HepG2 (cell line): ENCODE measurements at regions not wholly inside any gene's neighbourhood (a gene's known extent, or its start where the extent isn't known, plus 50 kb on each side); places are given as distances from the start of the nearest gene placed in this dataset.

Experiments
- ATAC-seq: fragments of 200-7000 bp; cut with Tn5 transposase; 3 replicates; pipeline ENCODE4 v1.9.1; 2020; ENCODE audit warnings: mild to moderate bottlenecking, moderate library complexity
- BruUV-seq: library from RNA; stranded (reverse); fragments of 400-500 nt; replicated peaks from 2 replicates; lab custom pipeline; 2021; lab: Mats Ljungman, UMichigan
- CTCF ChIA-PET: fragments of 300-600 bp; formaldehyde crosslinking; extraction: SDS; loops from one replicate; lab custom pipeline; 2021; ENCODE audit warnings: low total read pairs, inconsistent platforms, low intra/inter-chr PET ratio; lab: Yijun Ruan, JAX
- POLR2A ChIA-PET: fragments of 350-600 bp; sonication (Branson Sonifier 250); formaldehyde crosslinking; loops from one replicate; lab custom pipeline; 2020; ENCODE audit warnings: antibody characterized with exemption, inconsistent platforms; lab: Yijun Ruan, JAX
- DNase-seq: peaks from one replicate; pipeline ENCODE4 v3.0.0-alpha.2; 2015; ENCODE audit warnings: low spot score
- FAIRE-seq: peaks from 3 replicates; lab custom pipeline; 2011; peaks lifted over from hg19 to GRCh38; lab: Jason Lieb, UNC
- H2AFZ ChIP-seq: one replicate; pipeline ENCODE4 v1.6.1; 2011; ENCODE audit warnings: low read length, inconsistent platforms
- H3K27ac ChIP-seq: fragments of 300-600 bp; 3 replicates; pipeline ENCODE4 v1.8.0; 2011; ENCODE audit warnings: mixed run types, mild to moderate bottlenecking, mixed read lengths, low read length, inconsistent platforms; ENCODE audit not compliant: insufficient read depth; ENCODE audit errors: extremely low read length
- H3K27me3 ChIP-seq, 2 experiments: fragments of 200-600 bp in 1 of 2; 2 replicates in 1 of 2; 3 replicates in 1 of 2; pipeline versions ENCODE4 v1.6.0 to v1.8.0; 2011; ENCODE audit warnings: low read length in 2 of 2, mild to moderate bottlenecking in 2 of 2, moderate library complexity in 2 of 2, inconsistent platforms in 1 of 2; ENCODE audit not compliant: insufficient read depth in 2 of 2, control insufficient read depth in 1 of 2
- H3K36me3 ChIP-seq, 2 experiments: fragments of 200-600 bp in 1 of 2; replicated peaks in 1 of 2; 2 replicates in 1 of 2; 3 replicates in 1 of 2; pipeline versions ENCODE4 v1.5.1 to v1.8.0; 2011; ENCODE audit warnings: low read length in 2 of 2, inconsistent platforms in 1 of 2; ENCODE audit not compliant: insufficient read depth in 2 of 2, control insufficient read depth in 1 of 2
- H3K4me1 ChIP-seq: 2 replicates; pipeline ENCODE4 v1.5.1; 2012; ENCODE audit warnings: low read length, inconsistent platforms; ENCODE audit not compliant: insufficient read depth
- H3K4me2 ChIP-seq: 2 replicates; pipeline ENCODE4 v1.6.0; 2011; ENCODE audit warnings: low read depth, low read length, inconsistent platforms
- H3K4me3 ChIP-seq, 3 experiments: fragments of 200-600 bp in 1 of 3; sonication (generic), shearing (Covaris generic) in 1 of 3; replicated peaks in 1 of 3; 2 replicates each; pipeline ENCODE4 v1.5.1; 2011 to 2016; ENCODE audit warnings: low read length in 3 of 3, inconsistent platforms in 2 of 3, low read depth in 2 of 3, mild to moderate bottlenecking in 2 of 3, control low read depth in 1 of 3, mixed read lengths in 1 of 3; ENCODE audit not compliant: insufficient read depth in 1 of 3
- H3K79me2 ChIP-seq: one replicate; pipeline ENCODE4 v1.6.1; 2011; ENCODE audit warnings: low read length, inconsistent platforms; ENCODE audit not compliant: insufficient read depth
- H3K9ac ChIP-seq: 2 replicates; pipeline ENCODE4 v1.6.0; 2011; ENCODE audit warnings: mild to moderate bottlenecking, low read depth, low read length, inconsistent platforms; ENCODE audit not compliant: insufficient read depth
- H3K9me3 ChIP-seq: 2 replicates; pipeline ENCODE4 v1.5.1; 2012; ENCODE audit warnings: mild to moderate bottlenecking, low read length
- H4K20me1 ChIP-seq: 2 replicates; pipeline ENCODE4 v1.6.0; 2011; ENCODE audit warnings: inconsistent platforms, mild to moderate bottlenecking, low read length, moderate library complexity; ENCODE audit not compliant: insufficient read depth
- CCDC6 ChIP-seq: sonication (generic); formaldehyde crosslinking; IDR thresholded peaks from 2 replicates; pipeline ENCODE4 v1.8.1; 2022; ENCODE audit warnings: mild to moderate bottlenecking, missing genetic modification reagents, moderate library complexity
- MIXL1 ChIP-seq: IDR thresholded peaks from 2 replicates; pipeline ENCODE4 v1.6.1; 2016
- POGZ ChIP-seq: sonication (generic); formaldehyde crosslinking; IDR thresholded peaks from 2 replicates; pipeline ENCODE4 v1.4.0; 2020; ENCODE audit warnings: mild to moderate bottlenecking, missing genetic modification reagents
- SOX5 ChIP-seq: IDR thresholded peaks from 2 replicates; pipeline ENCODE4 v1.6.1; 2016; ENCODE audit warnings: borderline replicate concordance
- STAG1 ChIP-seq: sonication (generic); formaldehyde crosslinking; IDR thresholded peaks from 2 replicates; pipeline ENCODE4 v1.4.0; 2020; ENCODE audit warnings: missing genetic modification reagents
- WGBS: methylation state at CpG from one replicate; pipeline ENCODE4 v1.1.6; 2017; ENCODE audit warnings: low lambda C conversion rate; 5-methylcytosine and 5-hydroxymethylcytosine counted together
- in situ Hi-C: cut with HindIII; loops from 2 replicates; pipeline ENCODE4 v1.10.0; 2017; ENCODE audit warnings: low pct_unique_long_range_greater_than_20kb; ENCODE audit not compliant: extremely low pct_ligation_motif_present
- intact Hi-C: fragments of 100-400 bp; cut with micrococcal nuclease; formaldehyde crosslinking; loops from one replicate; pipeline ENCODE4 v1.10.0; 2022; ENCODE audit not compliant: unreplicated experiment
- TF ChIP-seq, protein P1 (sequence below): sonication (generic); formaldehyde crosslinking; IDR thresholded peaks from 2 replicates; pipeline ENCODE4 v1.4.0; 2020; ENCODE audit warnings: mild to moderate bottlenecking, missing genetic modification reagents, borderline replicate concordance
- TF ChIP-seq, protein P2 (sequence below): sonication (generic); formaldehyde crosslinking; IDR thresholded peaks from 2 replicates; pipeline ENCODE4 v1.5.0; 2020; ENCODE audit warnings: mild to moderate bottlenecking, missing genetic modification reagents, moderate library complexity

DNA sequence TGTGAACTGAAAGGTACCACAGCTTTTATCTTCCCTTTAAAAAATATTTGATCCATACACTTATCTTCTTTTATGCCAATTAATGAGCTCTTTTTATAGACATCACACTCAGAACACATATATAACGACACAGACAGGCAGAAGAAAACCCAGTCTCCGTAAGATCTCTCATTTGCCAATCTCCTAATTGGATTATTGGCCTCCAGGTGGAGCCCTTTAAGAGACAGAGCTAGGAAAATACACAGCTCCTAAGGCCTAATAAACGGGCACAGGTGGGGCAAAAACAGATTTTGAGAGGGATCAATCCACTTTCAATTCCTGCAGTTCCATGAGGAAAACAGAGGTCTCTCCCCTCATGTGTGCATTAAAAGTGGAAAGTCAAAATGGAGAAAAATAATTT is 1495.4 kb downstream of the RPA4 start:
- no peaks in the 10 kb centered on the region for H3K79me2 ChIP-seq
- intact Hi-C loops: no loop called here
- ATAC-seq: no peak
- no peak overlapping the region for H3K4me3 ChIP-seq
- H3K9me3 ChIP-seq: no peaks in the 10 kb centered on the region
- no peak overlapping the region for H3K9ac ChIP-seq
- H4K20me1 ChIP-seq: no peaks in the 10 kb centered on the region
- no peak overlapping the region for H2AFZ ChIP-seq
- no peak overlapping the region for H3K4me2 ChIP-seq
- TF ChIP-seq, protein P1, sequence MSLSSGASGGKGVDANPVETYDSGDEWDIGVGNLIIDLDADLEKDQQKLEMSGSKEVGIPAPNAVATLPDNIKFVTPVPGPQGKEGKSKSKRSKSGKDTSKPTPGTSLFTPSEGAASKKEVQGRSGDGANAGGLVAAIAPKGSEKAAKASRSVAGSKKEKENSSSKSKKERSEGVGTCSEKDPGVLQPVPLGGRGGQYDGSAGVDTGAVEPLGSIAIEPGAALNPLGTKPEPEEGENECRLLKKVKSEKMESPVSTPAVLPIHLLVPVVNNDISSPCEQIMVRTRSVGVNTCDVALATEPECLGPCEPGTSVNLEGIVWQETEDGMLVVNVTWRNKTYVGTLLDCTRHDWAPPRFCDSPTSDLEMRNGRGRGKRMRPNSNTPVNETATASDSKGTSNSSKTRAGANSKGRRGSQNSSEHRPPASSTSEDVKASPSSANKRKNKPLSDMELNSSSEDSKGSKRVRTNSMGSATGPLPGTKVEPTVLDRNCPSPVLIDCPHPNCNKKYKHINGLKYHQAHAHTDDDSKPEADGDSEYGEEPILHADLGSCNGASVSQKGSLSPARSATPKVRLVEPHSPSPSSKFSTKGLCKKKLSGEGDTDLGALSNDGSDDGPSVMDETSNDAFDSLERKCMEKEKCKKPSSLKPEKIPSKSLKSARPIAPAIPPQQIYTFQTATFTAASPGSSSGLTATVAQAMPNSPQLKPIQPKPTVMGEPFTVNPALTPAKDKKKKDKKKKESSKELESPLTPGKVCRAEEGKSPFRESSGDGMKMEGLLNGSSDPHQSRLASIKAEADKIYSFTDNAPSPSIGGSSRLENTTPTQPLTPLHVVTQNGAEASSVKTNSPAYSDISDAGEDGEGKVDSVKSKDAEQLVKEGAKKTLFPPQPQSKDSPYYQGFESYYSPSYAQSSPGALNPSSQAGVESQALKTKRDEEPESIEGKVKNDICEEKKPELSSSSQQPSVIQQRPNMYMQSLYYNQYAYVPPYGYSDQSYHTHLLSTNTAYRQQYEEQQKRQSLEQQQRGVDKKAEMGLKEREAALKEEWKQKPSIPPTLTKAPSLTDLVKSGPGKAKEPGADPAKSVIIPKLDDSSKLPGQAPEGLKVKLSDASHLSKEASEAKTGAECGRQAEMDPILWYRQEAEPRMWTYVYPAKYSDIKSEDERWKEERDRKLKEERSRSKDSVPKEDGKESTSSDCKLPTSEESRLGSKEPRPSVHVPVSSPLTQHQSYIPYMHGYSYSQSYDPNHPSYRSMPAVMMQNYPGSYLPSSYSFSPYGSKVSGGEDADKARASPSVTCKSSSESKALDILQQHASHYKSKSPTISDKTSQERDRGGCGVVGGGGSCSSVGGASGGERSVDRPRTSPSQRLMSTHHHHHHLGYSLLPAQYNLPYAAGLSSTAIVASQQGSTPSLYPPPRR (CRISPR knock-in tag): no peak
- TF ChIP-seq CCDC6 (CRISPR knock-in tag): no peak
- TF ChIP-seq SOX5: no peak
- 0 out of 2 replicates have a peak, but pooled peaks have one; percentile 26 for TF ChIP-seq MIXL1 (CRISPR knock-in tag)
- peak; percentile 10; the same call in 1 of the 2 replicates for TF ChIP-seq STAG1 (CRISPR knock-in tag)
- TF ChIP-seq POGZ (CRISPR knock-in tag): no peak
- TF ChIP-seq, protein P2, sequence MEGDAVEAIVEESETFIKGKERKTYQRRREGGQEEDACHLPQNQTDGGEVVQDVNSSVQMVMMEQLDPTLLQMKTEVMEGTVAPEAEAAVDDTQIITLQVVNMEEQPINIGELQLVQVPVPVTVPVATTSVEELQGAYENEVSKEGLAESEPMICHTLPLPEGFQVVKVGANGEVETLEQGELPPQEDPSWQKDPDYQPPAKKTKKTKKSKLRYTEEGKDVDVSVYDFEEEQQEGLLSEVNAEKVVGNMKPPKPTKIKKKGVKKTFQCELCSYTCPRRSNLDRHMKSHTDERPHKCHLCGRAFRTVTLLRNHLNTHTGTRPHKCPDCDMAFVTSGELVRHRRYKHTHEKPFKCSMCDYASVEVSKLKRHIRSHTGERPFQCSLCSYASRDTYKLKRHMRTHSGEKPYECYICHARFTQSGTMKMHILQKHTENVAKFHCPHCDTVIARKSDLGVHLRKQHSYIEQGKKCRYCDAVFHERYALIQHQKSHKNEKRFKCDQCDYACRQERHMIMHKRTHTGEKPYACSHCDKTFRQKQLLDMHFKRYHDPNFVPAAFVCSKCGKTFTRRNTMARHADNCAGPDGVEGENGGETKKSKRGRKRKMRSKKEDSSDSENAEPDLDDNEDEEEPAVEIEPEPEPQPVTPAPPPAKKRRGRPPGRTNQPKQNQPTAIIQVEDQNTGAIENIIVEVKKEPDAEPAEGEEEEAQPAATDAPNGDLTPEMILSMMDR (CRISPR knock-in tag): peak; percentile 38
- TF ChIP-seq, all 625 proteins: peak for 3
- 6% methylated on average over 3 of the region's 3 CpGs for WGBS
- H3K4me1 ChIP-seq: no peaks in the 10 kb centered on the region
- no peaks in the 10 kb centered on the region for H3K27me3 ChIP-seq
- CTCF ChIA-PET: no interaction called here
- no peak overlapping the region for H3K27ac ChIP-seq
- FAIRE-seq (no peak), DNase-seq (peak; percentile 0)
- POLR2A ChIA-PET: no interaction called here
- no TSS peak for BruUV-seq
- in situ Hi-C loops: no loop called here
- no peaks in the 10 kb centered on the region for H3K36me3 ChIP-seq
